ENCODE measurements at regions not wholly inside any gene's neighbourhood (a gene's known extent, or its start where the extent isn't known, plus 50 kb on each side); places are given as distances from the start of the nearest gene placed in this dataset.
A peak's percentile ranks its signal among the peaks of the same experiment; 100 is the strongest.
"Not testable (repeated sequence)": the region's sequence is repeated elsewhere in the genome, so short reads cannot be mapped to it uniquely, and the experiment has no call there.

- DNase-seq: not testable (repeated sequence)
These were observed 1275.4 kb upstream of the TPTE start for GRCh38 chr21:9246010-9246409.

- peak; percentile 0 for DNase-seq
These were observed 1274.7 kb upstream of the TPTE start for GRCh38 chr21:9246481-9247289.

- not testable (repeated sequence) for DNase-seq
These were observed 1274.1 kb upstream of the TPTE start for GRCh38 chr21:9247290-9247613.

GRCh38 chr21:9247616-9248317 lies 1273.6 kb upstream of the TPTE start:
- DNase-seq: not testable (repeated sequence)

All from CD4-positive, alpha-beta T cell treated with Interleukin-21 for 1 hour (primary cell).